PFSK-1 (cell line): ENCODE measurements at regions not wholly inside any gene's neighbourhood (a gene's known extent, or its start where the extent isn't known, plus 50 kb on each side); places are given as distances from the start of the nearest gene placed in this dataset.

ENCODE experiments used
- POLR2AphosphoS5 ChIP-seq: IDR thresholded peaks from 2 replicates; pipeline ENCODE4 v1.6.1; 2012; ENCODE audit warnings: low read depth, mild to moderate bottlenecking, control low read depth, low read length, moderate library complexity
- REST ChIP-seq, 2 experiments: IDR thresholded peaks; 2 replicates each; pipeline versions ENCODE4 v1.6.1 to v1.8.0; 2011 to 2012; ENCODE audit warnings: low read depth in 2 of 2, low read length in 2 of 2, control low read depth in 1 of 2, inconsistent platforms in 1 of 2, mild to moderate bottlenecking in 1 of 2, moderate library complexity in 1 of 2; ENCODE audit not compliant: insufficient read depth in 1 of 2

- no peak for TF ChIP-seq POLR2AphosphoS5
- TF ChIP-seq REST (IDR thresholded peaks at IDR 0.05; ENCODE audit: insufficient read depth in 1 of 2, low read depth in 2 of 2, low read length in 2 of 2), result no peak
Measured at GRCh38 chr4:157702831-157703230, 470.0 kb downstream of the GASK1B start.
